ENCODE measurements at regions not wholly inside any gene's neighbourhood (a gene's known extent, or its start where the extent isn't known, plus 50 kb on each side); places are given as distances from the start of the nearest gene placed in this dataset.
A peak's percentile ranks its signal among the peaks of the same experiment; 100 is the strongest.

- peak; percentile 51 for TF ChIP-seq FOS (IDR thresholded peaks at IDR 0.05; ENCODE audit: borderline replicate concordance, insufficient read depth, low read length)
- no peak for TF ChIP-seq CTCF (IDR thresholded peaks at IDR 0.05; ENCODE audit: extremely low read depth in 1 of 2, insufficient read depth in 1 of 2, low read depth in 1 of 2, low read length in 2 of 2)
- TF ChIP-seq JUN (IDR thresholded peaks at IDR 0.05; ENCODE audit: borderline replicate concordance, insufficient read depth, insufficient read length, low read depth): peak; percentile 16
- no peak for TF ChIP-seq EZH2 (IDR thresholded peaks at IDR 0.05; ENCODE audit: borderline replicate concordance, low read depth, low read length, severe bottlenecking)
Observed at GRCh38 chr3:70771426-70772147, 459.1 kb upstream of the MDFIC2 start.

All from endothelial cell of umbilical vein (primary cell).